ENCODE measurements at regions not wholly inside any gene's neighbourhood (a gene's known extent, or its start where the extent isn't known, plus 50 kb on each side); places are given as distances from the start of the nearest gene placed in this dataset.
"Not testable (repeated sequence)": the region's sequence is repeated elsewhere in the genome, so short reads cannot be mapped to it uniquely, and the experiment has no call there.

GRCh38 chr6:167709776-167710336 is 116.9 kb upstream of the AFDN start:
- not testable (repeated sequence) for DNase-seq (ENCODE audit: low spot score)

- DNase-seq (ENCODE audit: low spot score), result no peak
These were observed 116.3 kb upstream of the AFDN start for GRCh38 chr6:167710363-167710920.

- no peak for DNase-seq (ENCODE audit: low spot score)
These were observed 115.5 kb upstream of the AFDN start for GRCh38 chr6:167711211-167711610.

GRCh38 chr6:167711768-167712730 is 114.7 kb upstream of the AFDN start:
- no peak for DNase-seq (ENCODE audit: low spot score)

- DNase-seq (ENCODE audit: low spot score), result no peak
These were observed 113.8 kb upstream of the AFDN start for GRCh38 chr6:167712731-167713475.

GRCh38 chr6:167714152-167714551 is 112.6 kb upstream of the AFDN start:
- no peak for DNase-seq (ENCODE audit: low spot score)

- DNase-seq (ENCODE audit: low spot score), result no peak
These were observed 109.3 kb upstream of the AFDN start for GRCh38 chr6:167717455-167717854.

- DNase-seq (ENCODE audit: low spot score), result no peak
These were observed 108.8 kb upstream of the AFDN start for GRCh38 chr6:167717867-167718266.

GRCh38 chr6:167719920-167720319 is 106.8 kb upstream of the AFDN start:
- no peak for DNase-seq (ENCODE audit: low spot score)

- DNase-seq (ENCODE audit: low spot score), result no peak
These were observed 106.0 kb upstream of the AFDN start for GRCh38 chr6:167720456-167721285.

GRCh38 chr6:167721291-167721690 is 105.4 kb upstream of the AFDN start:
- no peak for DNase-seq (ENCODE audit: low spot score)

- DNase-seq (ENCODE audit: low spot score), result no peak
These were observed 103.9 kb upstream of the AFDN start for GRCh38 chr6:167722634-167723309.

- no peak for DNase-seq (ENCODE audit: low spot score)
These were observed 100.6 kb upstream of the AFDN start for GRCh38 chr6:167726043-167726621.

- DNase-seq (ENCODE audit: low spot score), result no peak
These were observed 96.3 kb upstream of the AFDN start for GRCh38 chr6:167730441-167730840.

- no peak for DNase-seq (ENCODE audit: low spot score)
These were observed 95.5 kb upstream of the AFDN start for GRCh38 chr6:167731216-167731615.

GRCh38 chr6:167731731-167732422 is 94.8 kb upstream of the AFDN start:
- no peak for DNase-seq (ENCODE audit: low spot score)

GRCh38 chr6:167733740-167734661 is 92.7 kb upstream of the AFDN start:
- DNase-seq (ENCODE audit: low spot score), result no peak

GRCh38 chr6:167734662-167735083 is 92.0 kb upstream of the AFDN start:
- no peak for DNase-seq (ENCODE audit: low spot score)

All from A172 (cell line).